GM21367 (cell line): ENCODE measurements at regions not wholly inside any gene's neighbourhood (a gene's known extent, or its start where the extent isn't known, plus 50 kb on each side); places are given as distances from the start of the nearest gene placed in this dataset.

ENCODE experiments used
- ATAC-seq: cut with Tn5 transposase; IDR thresholded peaks from one replicate; pipeline ENCODE4 v1.9.1; 2021; ENCODE audit not compliant: unreplicated experiment

- no peak for ATAC-seq
These were observed 50.8 kb upstream of the TSHZ2 start for GRCh38 chr20:52921340-52921739.

DNA sequence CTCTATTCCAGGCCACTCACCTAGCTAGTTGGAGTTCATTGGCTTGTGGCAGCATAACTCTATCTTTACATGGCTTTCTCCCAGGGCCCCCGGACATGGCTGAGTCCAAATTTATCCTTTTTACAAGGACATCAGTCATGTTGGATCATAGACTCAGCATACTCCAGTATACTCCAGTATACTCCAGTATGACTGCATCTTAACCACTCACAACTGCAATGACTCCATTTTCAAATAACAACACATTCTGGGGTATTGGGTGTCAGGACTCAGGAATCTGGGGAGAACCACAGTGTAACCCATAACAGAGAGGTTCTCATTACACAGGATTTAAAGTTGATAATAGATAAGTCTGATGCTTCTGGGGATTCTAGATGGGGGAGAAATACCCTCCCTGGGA, 53.8 kb upstream of the TSHZ2 start:
- ATAC-seq, result no peak

DNA sequence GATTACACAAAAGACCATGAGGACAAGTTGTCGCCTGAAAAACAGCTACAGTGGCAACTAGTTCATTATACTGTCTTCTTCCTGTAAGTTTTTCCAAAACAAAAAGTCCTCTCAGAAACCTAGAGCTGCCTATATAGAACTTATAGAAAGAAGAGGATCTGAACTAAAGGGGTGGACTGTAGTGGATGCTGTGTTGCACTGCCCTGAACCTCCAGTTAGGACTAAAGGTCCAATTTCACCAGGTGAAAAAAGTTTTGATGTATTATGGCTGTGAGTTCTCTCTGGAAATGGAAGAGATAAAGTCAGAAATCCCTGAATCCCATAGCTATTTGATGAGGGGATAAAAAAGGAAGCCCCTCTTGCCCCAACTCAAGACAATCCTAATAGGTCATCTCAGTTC, 56.6 kb upstream of the TSHZ2 start:
- no peak for ATAC-seq

DNA sequence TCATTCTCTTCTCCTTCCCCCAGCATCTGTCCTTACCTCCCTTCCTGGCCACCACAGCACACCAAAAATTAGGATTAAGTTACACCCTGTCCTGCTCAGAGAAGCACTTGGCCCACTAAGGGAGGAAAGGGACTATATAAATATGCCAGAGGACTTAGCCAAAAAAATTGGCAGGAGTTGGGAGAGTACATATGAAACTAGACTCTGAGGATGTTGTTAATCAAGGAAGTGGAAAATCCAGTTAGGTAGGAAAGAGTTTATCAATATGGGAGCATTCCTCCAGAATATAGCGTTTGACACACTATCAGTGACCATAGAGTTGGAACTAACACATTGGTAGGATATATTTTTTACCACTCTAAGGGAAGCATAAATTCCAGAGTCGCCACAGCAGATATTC, 57.3 kb upstream of the TSHZ2 start:
- ATAC-seq, result no peak

- no peak for ATAC-seq
These were observed 58.3 kb upstream of the TSHZ2 start for GRCh38 chr20:52913650-52914387.

DNA sequence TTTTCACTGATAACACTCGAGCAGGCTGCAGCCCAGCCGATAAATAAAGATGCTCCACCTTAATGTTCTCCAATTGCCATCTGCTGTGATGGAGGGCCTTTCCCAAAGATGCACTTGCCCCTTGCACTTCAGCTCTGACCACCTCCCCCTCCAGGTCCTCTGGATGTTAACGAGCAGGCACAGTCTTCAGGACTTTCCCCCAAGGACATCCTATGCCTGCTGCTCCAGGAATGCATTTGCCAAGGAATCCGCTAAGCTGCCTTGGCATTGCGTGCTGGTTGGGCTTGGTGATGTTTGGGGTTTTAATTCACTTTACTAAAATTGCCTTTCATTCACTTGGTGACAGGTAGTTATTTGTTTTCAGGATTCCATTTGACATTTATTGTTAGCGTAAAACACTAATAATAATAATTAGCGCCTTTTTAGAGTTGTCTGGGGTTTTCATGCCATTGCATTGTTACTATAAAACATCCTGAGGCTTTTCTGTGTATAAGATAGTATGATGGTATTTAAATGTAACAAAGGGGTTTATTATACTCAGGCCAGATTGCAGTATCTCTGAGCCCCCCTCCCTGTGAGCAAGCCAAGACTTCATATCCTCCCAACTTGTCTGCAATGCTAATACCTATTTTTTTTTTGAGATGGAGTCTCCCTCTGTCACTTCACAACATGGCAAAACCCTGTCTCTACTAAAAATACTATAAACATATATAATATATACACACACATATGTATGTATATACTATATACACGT, 66.7 kb upstream of the TSHZ2 start:
- ATAC-seq, result no peak

DNA sequence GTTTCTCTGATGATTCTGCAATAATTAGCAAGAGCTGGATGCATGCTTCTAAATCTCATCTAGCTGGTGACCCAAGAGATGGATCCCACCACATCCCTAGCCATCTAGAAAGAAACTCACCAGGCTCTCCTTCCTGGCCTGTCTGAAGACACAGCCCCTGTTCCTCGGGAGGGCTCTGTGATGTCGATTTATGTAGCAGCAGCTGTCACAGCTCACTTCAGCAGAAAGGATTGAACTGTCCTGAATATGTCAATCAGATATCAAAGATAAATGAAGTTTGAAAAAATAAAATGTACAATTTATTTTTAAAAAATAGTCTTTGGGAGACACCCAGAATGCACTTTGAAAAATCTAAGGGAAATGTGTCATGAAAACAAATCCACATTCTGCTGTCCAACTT, 67.3 kb upstream of the TSHZ2 start:
- no peak for ATAC-seq

DNA sequence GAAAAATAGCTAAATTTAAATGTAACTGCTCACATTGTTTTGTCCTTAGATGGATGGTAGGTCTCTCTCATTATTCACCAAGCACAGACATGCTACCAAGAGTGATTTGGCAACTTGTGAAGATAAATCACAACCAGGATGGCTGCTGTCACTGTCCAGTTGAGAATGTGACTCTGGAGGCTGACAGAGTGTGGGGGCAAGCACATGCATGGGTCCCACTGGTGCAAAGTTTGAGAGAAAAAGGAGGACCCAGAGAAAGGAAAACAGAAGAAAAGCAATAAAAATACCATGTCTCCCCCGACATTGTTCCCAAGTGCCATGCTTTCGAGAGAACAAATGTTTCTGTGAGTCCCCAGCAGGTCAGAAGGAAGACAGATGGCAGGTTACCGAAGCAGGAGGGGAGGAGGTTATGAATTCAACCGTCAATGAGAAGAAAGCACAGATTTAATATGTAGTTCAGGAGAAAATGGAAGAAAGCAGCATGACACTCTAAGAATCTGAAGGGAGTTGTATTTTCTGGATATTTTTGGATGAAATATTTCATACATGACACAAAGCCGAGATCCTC, 73.0 kb upstream of the TSHZ2 start:
- ATAC-seq, result no peak

DNA sequence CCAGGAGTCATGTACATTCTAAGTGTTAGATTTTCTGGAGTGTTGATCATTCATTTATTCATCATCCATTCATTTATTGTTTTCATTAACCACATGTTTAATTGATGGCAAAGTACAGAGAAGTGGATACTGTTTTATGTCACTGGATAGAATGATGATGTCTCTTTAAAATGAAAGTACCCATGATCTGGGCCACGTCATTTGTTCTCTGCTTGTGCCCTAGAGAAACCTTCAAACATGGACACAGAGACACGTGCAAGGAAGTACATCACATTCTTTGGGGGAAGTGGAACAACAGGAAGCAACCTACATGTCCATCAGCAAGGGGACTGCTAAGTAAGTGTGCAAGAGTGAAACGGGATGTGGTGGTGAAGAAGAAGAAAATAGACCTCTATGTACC, 75.8 kb upstream of the TSHZ2 start:
- no peak for ATAC-seq

DNA sequence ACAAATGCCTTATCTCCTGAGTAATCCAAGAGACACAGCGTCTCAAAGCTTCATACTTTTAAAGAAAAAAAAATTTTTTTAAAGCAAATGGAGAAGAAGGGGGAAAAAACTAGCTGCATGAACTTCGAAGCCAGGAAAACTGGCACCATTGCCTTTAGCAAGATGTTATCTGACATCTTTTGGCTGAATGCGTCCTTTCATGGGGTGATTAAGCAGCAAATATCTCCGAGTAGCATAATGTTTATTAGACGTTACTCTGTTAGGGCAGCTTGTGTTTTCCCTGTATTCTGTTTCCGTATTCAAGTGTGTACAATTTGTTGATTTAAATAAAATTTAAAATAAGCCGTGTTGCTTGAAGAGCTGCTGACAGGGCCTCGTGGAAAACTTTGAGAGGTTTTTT, 76.5 kb upstream of the TSHZ2 start:
- ATAC-seq, result no peak

GRCh38 chr20:52895235-52895634, 76.9 kb upstream of the TSHZ2 start:
- ATAC-seq, result no peak

DNA sequence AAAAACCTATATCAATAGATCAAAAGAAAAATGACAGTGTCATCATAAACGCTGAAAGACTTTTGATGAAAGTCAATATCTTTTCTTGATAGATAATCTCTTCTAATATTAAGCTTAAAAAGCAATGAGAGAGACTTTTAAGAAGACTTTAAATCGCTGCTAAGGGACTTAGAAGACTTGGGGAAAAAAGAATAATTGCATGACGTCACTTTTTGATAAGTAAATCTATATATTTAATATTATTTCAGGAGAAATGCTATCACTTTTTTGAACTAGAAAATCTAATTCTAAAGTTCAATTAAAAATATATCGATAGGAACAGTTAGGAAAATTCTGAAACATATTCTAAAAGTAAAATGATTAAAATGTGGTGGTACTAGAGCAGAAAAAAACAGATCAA, 78.7 kb upstream of the TSHZ2 start:
- no peak for ATAC-seq

DNA sequence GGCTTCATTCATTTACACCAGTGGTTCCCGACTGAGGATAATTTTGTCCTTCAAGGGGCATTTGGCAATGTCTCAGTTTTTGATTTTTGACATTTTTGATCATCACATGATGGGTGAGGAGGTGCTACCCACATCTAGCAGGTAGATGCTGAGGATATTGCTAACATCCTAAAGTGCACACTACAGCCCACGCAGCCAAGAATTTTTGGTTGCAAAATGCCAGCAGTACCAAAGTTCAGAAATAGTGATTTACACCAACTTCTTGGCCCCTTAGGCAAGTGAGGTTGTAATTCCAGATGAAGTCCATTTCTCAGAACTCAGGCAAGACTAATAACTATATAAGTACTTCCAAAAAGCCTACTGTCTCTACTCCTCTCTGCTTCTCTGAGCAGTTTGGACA, 80.1 kb upstream of the TSHZ2 start:
- no peak for ATAC-seq

DNA sequence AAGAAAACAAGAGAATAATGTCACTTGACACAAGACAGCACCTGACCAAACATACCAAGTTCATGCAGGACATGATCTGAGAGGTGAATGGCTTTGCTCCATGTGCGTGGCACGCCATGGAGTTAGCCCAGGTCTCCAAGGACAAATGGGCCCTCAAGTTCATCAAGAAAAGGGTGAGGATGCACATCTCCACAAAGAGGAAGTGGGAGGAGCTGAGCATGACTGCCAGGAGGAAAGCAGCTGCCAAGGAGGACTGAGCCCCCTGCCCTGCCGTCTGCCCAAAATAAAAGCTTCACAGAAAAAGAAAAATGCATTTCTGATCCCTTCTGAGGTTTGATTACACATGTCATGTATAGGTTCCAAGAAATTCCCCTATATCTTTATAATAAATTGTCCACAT, 82.0 kb upstream of the TSHZ2 start:
- ATAC-seq, result no peak

DNA sequence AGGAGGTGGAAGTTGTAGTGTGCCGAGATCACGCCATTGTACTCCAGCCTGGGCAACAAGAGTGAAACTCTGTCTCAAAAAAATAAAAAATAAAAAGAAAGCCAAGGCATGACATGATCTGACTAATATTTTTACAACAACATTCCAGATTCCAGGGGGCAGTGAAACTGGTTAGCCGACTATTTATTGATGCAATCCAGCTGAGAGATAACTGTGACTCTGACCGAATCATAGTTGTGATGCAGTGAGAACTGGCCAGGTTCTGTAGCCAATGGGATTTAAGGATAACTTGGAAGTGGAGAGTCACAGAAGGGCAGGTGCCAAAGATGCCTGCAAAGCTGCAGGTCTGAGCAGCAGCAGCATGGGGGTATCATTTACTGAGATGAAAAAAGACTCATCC, 82.9 kb upstream of the TSHZ2 start:
- ATAC-seq, result no peak

- ATAC-seq, result no peak
These were observed 84.1 kb upstream of the TSHZ2 start for GRCh38 chr20:52888096-52888495.

DNA sequence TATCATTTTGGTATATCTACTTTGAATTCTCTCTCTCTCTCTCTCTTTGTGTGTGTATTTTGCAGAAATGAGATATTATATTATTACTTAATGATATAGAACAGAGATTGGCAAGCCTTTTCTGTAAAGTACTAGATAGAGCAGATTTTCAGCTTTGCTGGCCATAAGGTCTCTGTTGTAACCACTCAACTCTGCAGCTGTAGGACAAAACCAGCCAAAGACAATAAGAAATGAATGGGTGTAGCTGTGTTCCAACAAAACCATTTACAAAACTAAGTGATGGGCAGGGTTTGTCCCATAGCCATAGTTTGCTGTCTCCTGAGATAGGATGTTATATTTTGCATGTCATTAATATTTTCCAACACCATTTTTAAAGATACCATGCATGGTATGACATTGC, 91.2 kb upstream of the TSHZ2 start:
- ATAC-seq, result no peak

DNA sequence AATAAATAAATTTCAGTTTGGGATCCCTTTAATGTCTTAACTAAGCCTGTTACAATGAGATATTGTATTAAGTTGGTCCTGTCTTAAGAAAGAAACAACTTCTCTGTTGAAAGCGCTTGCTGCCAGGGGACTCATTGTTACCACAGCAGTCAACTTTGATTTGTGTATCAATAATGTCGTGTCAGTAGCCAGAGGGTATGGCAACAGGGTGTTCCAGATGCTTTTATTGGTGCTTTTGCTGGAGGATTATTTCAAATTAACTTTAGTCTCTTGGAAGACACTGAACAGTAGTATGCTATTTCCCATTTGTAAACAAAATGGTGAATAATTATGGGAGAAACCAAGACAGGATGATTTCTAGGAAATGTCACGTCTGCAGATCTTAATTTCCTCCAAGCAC, 91.9 kb upstream of the TSHZ2 start:
- ATAC-seq, result no peak

GRCh38 chr20:52874241-52874640, 97.9 kb upstream of the TSHZ2 start:
- ATAC-seq, result no peak

- ATAC-seq, result no peak
These were observed 102.3 kb upstream of the TSHZ2 start for GRCh38 chr20:52869698-52870501.

DNA sequence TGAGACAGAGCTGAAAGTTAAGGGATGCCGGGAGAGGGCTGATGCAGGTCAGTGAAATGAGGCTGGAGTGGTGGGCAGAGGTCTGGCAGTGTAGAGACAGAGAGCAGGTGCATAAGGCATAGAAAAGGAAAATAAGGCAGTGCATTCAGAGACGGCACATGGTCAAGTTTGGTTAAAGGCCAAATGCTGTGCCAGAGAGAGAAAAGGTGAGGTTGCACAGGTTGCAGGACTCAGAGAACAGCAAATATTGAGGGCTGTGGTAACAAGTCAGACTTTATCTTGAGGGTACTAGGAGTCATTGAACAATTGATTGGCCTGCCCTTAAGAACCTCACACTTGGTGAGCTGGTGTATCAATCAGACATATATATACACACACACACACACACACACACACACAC, 102.9 kb upstream of the TSHZ2 start:
- no peak for ATAC-seq

DNA sequence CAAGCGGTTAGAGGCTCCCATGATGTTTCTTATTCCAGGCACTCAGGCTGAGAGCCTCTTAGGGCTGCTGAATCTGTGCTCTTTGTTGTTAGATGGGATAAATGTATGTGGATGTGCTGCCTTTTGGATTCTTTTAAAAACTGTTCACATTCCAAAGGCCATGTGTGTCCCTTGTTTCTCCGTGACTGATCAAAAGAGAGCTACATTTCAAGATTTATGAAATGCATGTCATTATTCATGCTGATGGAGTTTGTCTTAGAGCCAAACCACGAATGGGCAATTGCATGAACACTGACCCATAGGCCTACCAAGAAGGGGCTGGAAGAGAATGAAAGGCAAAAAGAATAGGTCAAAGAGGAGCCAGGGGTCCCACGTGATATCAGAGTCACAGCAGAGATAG, 104.9 kb upstream of the TSHZ2 start:
- no peak for ATAC-seq
